ENCODE measurements at regions not wholly inside any gene's neighbourhood (a gene's known extent, or its start where the extent isn't known, plus 50 kb on each side); places are given as distances from the start of the nearest gene placed in this dataset.

DNA sequence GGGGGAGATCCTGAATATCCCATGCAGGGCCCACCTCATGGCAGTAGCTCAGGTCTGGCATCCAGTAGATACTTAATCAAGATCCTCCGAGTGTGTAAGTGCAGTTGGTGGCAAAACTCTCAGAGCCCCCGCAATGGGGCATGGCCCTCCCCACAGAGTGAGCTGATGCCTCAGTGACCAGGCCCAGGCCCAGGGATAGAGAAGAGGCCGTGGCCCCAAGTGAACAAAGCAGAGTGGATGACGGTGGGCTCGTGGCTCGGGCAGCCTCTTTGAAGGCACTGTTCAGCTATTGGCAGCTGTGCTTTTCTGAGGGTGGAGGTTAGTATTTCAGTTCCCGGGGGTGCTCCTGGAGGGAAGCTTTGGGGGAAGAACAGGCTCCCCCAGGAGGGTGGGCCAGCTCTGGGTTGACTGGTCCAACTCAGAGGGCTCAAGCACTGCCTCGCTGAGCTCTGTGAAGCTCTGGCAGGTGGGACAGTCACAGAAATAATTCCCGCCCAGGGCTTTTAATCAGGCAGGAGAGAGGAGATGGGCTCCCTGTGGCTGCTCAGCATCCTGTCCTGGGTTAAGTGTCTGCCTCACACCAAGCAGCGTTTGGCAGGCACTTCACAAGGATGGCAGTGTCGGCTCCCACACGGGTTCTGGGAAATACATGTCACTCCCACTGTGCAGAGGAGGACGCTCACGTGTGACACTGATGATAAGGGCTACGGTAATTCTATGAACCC is 583.6 kb downstream of the TCERG1L start:
- Mint-ChIP-seq H3K27ac (no peak overlapping the region), H3K36me3 (ENCODE audit: low read depth) (peaks cover 40% of the 10 kb centered on the region), H3K4me1 (no peaks in the 10 kb centered on the region), H3K27me3 (ENCODE audit: insufficient read depth, low read depth, poor library complexity) (peaks cover 4% of the 10 kb centered on the region), H3K9me3 (peaks cover 96% of the 10 kb centered on the region), H3K4me3 (no peak overlapping the region)
- Histone ChIP-seq H3K27ac (ENCODE audit: low read depth) (no peak overlapping the region), H3K4me1 (ENCODE audit: insufficient read depth) (no peaks in the 10 kb centered on the region), H3K4me2 (no peak overlapping the region), H3K4me3 (no peak overlapping the region), H3K9me2 (ENCODE audit: insufficient read depth) (no peaks in the 10 kb centered on the region), H3K36me3 (ENCODE audit: insufficient read depth) (no peaks in the 10 kb centered on the region), H4K20me1 (replicated peaks; ENCODE audit: insufficient read depth) (no peaks in the 10 kb centered on the region), H2AFZ (no peak overlapping the region), H3K79me2 (replicated peaks; ENCODE audit: insufficient read depth) (no peaks in the 10 kb centered on the region), H3F3A (replicated peaks; ENCODE audit: low read depth) (no peaks in the 10 kb centered on the region), H3K27me3 (ENCODE audit: insufficient read depth) (no peaks in the 10 kb centered on the region)
- TF ChIP-seq CREB1 (CRISPR knock-in tag; IDR thresholded peaks at IDR 0.05; ENCODE audit: low read depth) (no peak), JUNB (IDR thresholded peaks at IDR 0.05; ENCODE audit: unreplicated experiment) (no peak), ZNF114 (CRISPR knock-in tag; IDR thresholded peaks at IDR 0.05) (no peak), NANOG (IDR thresholded peaks at IDR 0.05; ENCODE audit: borderline replicate concordance) (no peak), ZNF462 (CRISPR knock-in tag; IDR thresholded peaks at IDR 0.05) (no peak), EZH2 (IDR thresholded peaks at IDR 0.05; ENCODE audit: low read depth, unreplicated experiment) (no peak), ZNF331 (CRISPR knock-in tag; IDR thresholded peaks at IDR 0.05; ENCODE audit: low read depth) (no peak), STAT1 (IDR thresholded peaks at IDR 0.05; ENCODE audit: unreplicated experiment) (no peak), EZH2phosphoT487 (IDR thresholded peaks at IDR 0.05; ENCODE audit: unreplicated experiment) (no peak), POLR2AphosphoS5 (IDR thresholded peaks at IDR 0.05; ENCODE audit: low read depth) (no peak)
- TF ChIP-seq, protein P1, sequence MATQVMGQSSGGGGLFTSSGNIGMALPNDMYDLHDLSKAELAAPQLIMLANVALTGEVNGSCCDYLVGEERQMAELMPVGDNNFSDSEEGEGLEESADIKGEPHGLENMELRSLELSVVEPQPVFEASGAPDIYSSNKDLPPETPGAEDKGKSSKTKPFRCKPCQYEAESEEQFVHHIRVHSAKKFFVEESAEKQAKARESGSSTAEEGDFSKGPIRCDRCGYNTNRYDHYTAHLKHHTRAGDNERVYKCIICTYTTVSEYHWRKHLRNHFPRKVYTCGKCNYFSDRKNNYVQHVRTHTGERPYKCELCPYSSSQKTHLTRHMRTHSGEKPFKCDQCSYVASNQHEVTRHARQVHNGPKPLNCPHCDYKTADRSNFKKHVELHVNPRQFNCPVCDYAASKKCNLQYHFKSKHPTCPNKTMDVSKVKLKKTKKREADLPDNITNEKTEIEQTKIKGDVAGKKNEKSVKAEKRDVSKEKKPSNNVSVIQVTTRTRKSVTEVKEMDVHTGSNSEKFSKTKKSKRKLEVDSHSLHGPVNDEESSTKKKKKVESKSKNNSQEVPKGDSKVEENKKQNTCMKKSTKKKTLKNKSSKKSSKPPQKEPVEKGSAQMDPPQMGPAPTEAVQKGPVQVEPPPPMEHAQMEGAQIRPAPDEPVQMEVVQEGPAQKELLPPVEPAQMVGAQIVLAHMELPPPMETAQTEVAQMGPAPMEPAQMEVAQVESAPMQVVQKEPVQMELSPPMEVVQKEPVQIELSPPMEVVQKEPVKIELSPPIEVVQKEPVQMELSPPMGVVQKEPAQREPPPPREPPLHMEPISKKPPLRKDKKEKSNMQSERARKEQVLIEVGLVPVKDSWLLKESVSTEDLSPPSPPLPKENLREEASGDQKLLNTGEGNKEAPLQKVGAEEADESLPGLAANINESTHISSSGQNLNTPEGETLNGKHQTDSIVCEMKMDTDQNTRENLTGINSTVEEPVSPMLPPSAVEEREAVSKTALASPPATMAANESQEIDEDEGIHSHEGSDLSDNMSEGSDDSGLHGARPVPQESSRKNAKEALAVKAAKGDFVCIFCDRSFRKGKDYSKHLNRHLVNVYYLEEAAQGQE (IDR thresholded peaks at IDR 0.05; ENCODE audit: unreplicated experiment), result no peak
- TF ChIP-seq, protein P2, sequence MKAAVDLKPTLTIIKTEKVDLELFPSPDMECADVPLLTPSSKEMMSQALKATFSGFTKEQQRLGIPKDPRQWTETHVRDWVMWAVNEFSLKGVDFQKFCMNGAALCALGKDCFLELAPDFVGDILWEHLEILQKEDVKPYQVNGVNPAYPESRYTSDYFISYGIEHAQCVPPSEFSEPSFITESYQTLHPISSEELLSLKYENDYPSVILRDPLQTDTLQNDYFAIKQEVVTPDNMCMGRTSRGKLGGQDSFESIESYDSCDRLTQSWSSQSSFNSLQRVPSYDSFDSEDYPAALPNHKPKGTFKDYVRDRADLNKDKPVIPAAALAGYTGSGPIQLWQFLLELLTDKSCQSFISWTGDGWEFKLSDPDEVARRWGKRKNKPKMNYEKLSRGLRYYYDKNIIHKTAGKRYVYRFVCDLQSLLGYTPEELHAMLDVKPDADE (IDR thresholded peaks at IDR 0.05), result no peak
- TF ChIP-seq, protein P3, sequence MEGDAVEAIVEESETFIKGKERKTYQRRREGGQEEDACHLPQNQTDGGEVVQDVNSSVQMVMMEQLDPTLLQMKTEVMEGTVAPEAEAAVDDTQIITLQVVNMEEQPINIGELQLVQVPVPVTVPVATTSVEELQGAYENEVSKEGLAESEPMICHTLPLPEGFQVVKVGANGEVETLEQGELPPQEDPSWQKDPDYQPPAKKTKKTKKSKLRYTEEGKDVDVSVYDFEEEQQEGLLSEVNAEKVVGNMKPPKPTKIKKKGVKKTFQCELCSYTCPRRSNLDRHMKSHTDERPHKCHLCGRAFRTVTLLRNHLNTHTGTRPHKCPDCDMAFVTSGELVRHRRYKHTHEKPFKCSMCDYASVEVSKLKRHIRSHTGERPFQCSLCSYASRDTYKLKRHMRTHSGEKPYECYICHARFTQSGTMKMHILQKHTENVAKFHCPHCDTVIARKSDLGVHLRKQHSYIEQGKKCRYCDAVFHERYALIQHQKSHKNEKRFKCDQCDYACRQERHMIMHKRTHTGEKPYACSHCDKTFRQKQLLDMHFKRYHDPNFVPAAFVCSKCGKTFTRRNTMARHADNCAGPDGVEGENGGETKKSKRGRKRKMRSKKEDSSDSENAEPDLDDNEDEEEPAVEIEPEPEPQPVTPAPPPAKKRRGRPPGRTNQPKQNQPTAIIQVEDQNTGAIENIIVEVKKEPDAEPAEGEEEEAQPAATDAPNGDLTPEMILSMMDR (conservative IDR thresholded peaks at IDR 0.05; ENCODE audit: low read depth in 2 of 2), result no peak
- DNase-seq (ENCODE audit: low spot score), result no peak
- ATAC-seq, result no peak

Measured in GM23338 (cell line).